PC-9 (cell line): ENCODE measurements at regions not wholly inside any gene's neighbourhood (a gene's known extent, or its start where the extent isn't known, plus 50 kb on each side); places are given as distances from the start of the nearest gene placed in this dataset.

Experiments used
- BruUV-seq: library from RNA; stranded (reverse); fragments of 400-500 nt; replicated peaks from 2 replicates; lab custom pipeline; 2021; lab: Mats Ljungman, UMichigan
- CTCF ChIA-PET: fragments of 300-600 bp; sonication (Branson Sonifier 250); formaldehyde crosslinking; loops from one replicate; lab custom pipeline; 2022; ENCODE audit warnings: antibody characterized with exemption; lab: Charles Lee
- POLR2A ChIA-PET: fragments of 300-600 bp; sonication (Branson Sonifier 250); formaldehyde crosslinking; loops from one replicate; lab custom pipeline; 2022; ENCODE audit warnings: antibody characterized with exemption; ENCODE audit not compliant: unreplicated experiment; lab: Charles Lee
- DNase-seq, 2 experiments: peaks; one replicate each; pipeline versions ENCODE4 v3.0.0 to v3.0.0-alpha.2; 2015 to 2022; ENCODE audit warnings: mixed read lengths in 1 of 2
- H2AFZ ChIP-seq: fragments of 200-600 bp; sonication (generic); 2 replicates; pipeline ENCODE4 v1.8.1; 2017; ENCODE audit warnings: antibody characterized with exemption
- H3F3A ChIP-seq: fragments of 200-600 bp; sonication (generic); 2 replicates; pipeline ENCODE4 v1.8.1; 2017; ENCODE audit warnings: antibody characterized with exemption, mild to moderate bottlenecking, low read depth; ENCODE audit not compliant: insufficient read depth
- H3K27ac ChIP-seq: fragments of 200-600 bp; sonication (generic); 2 replicates; pipeline ENCODE4 v1.6.1; 2016; ENCODE audit warnings: mixed run types
- H3K27me3 ChIP-seq: fragments of 200-600 bp; sonication (generic); 2 replicates; pipeline ENCODE4 v1.6.1; 2016; ENCODE audit warnings: low read depth, mixed run types; ENCODE audit not compliant: insufficient read depth
- H3K36me3 ChIP-seq: fragments of 200-600 bp; sonication (generic); 2 replicates; pipeline ENCODE4 v1.6.1; 2016; ENCODE audit warnings: low read depth, mixed run types
- H3K4me1 ChIP-seq: fragments of 200-600 bp; sonication (generic); replicated peaks from 2 replicates; pipeline ENCODE4 v1.6.1; 2016; ENCODE audit warnings: mixed run types; ENCODE audit not compliant: insufficient read depth
- H3K4me2 ChIP-seq: fragments of 200-600 bp; sonication (generic); 2 replicates; pipeline ENCODE4 v1.6.1; 2017; ENCODE audit warnings: mixed run types
- H3K4me3 ChIP-seq: fragments of 200-600 bp; sonication (generic); 2 replicates; pipeline ENCODE4 v1.6.1; 2016; ENCODE audit warnings: mixed run types
- H3K79me2 ChIP-seq: fragments of 200-600 bp; sonication (generic); 2 replicates; pipeline ENCODE4 v1.6.1; 2017; ENCODE audit warnings: low read depth, mixed run types
- H3K9me2 ChIP-seq: fragments of 200-600 bp; sonication (generic); 2 replicates; pipeline ENCODE4 v1.8.1; 2017; ENCODE audit warnings: mild to moderate bottlenecking; ENCODE audit not compliant: insufficient read depth
- H3K9me3 ChIP-seq: fragments of 200-600 bp; sonication (generic); 2 replicates; pipeline ENCODE4 v1.8.1; 2016; ENCODE audit warnings: low read depth; ENCODE audit not compliant: insufficient read depth
- H4K20me1 ChIP-seq: fragments of 200-600 bp; sonication (generic); 2 replicates; pipeline ENCODE4 v1.8.1; 2017; ENCODE audit not compliant: insufficient read depth
- EZH2 ChIP-seq: fragments of 200-600 bp; sonication (generic); IDR thresholded peaks from 2 replicates; pipeline ENCODE4 v1.8.0; 2017; ENCODE audit warnings: antibody characterized with exemption, low read depth
- intact Hi-C: fragments of 100-400 bp; cut with micrococcal nuclease; formaldehyde crosslinking; loops from one replicate; pipeline ENCODE4 v1.10.0; 2022; ENCODE audit not compliant: unreplicated experiment
- TF ChIP-seq, protein P1 (sequence below): fragments of 200-600 bp; sonication (generic); conservative IDR thresholded peaks from 2 replicates; pipeline ENCODE4 v1.6.1; 2017; ENCODE audit warnings: mixed run types, antibody characterized with exemption, mild to moderate bottlenecking, moderate library complexity

DNA sequence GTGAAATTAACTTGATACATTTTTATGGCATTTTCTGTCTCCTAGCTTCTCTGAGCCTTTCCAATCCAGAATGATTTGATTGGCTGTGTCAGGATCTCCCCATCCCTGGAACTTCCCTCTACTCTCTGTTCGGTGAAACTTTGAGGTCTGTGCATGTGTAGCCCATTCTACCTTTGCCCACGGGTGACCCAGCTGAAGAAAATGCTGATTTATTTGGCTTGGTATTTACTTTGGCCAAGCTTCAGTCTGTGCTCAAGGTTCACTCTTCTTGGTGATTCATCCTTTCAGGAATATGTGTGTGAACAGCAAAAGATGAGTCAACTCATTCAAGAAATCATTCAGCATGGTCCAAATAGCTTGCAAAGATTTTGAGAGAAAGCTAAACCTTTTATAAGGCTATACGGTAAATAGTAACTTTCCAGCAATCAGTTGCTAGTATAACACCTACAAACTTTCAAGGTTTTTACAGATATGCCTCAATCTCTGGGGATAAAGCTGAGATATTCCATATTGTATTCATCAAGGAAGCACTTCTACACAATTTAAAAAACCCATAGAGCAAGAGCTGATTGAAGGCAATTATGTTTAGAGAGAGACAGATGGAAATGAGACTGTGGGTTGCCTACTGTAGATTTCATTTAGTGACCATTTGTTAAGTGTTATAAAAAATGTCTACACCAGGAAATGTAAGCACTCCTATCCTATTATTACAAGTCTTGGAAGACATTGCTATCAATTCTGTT is 233.9 kb upstream of the CXXC4 start:
- H3K9me3 ChIP-seq = peaks cover 7% of the 10 kb centered on the region; the same call in 1 of the 2 replicates
- no peaks in the 10 kb centered on the region for H3K27me3 ChIP-seq
- peaks cover 19% of the 10 kb centered on the region for H3K4me1 ChIP-seq
- H2AFZ ChIP-seq = no peak overlapping the region
- H3K9me2 ChIP-seq = no peaks in the 10 kb centered on the region
- H4K20me1 ChIP-seq = no peaks in the 10 kb centered on the region
- intact Hi-C loops = no loop called here
- no TSS peak for BruUV-seq
- ChIA-PET CTCF (no interaction called here), POLR2A (interaction anchor here (0.6 kb wide), 1 partner anchor 329 kb away, joined by 6 read pairs; no protein-coding TSS in a partner anchor)
- H3K27ac ChIP-seq = peak overlapping the region; percentile 83
- H3K79me2 ChIP-seq = no peaks in the 10 kb centered on the region
- H3K36me3 ChIP-seq = no peaks in the 10 kb centered on the region
- DNase-seq = peak; percentile 38 to 90
- H3K4me2 ChIP-seq = peak overlapping the region; percentile 41
- no peaks in the 10 kb centered on the region for H3F3A ChIP-seq
- H3K4me3 ChIP-seq = peak overlapping the region; percentile 30; the same call in 1 of the 2 replicates
- TF ChIP-seq EZH2 = no peak
- TF ChIP-seq, protein P1, sequence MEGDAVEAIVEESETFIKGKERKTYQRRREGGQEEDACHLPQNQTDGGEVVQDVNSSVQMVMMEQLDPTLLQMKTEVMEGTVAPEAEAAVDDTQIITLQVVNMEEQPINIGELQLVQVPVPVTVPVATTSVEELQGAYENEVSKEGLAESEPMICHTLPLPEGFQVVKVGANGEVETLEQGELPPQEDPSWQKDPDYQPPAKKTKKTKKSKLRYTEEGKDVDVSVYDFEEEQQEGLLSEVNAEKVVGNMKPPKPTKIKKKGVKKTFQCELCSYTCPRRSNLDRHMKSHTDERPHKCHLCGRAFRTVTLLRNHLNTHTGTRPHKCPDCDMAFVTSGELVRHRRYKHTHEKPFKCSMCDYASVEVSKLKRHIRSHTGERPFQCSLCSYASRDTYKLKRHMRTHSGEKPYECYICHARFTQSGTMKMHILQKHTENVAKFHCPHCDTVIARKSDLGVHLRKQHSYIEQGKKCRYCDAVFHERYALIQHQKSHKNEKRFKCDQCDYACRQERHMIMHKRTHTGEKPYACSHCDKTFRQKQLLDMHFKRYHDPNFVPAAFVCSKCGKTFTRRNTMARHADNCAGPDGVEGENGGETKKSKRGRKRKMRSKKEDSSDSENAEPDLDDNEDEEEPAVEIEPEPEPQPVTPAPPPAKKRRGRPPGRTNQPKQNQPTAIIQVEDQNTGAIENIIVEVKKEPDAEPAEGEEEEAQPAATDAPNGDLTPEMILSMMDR = no peak

DNA sequence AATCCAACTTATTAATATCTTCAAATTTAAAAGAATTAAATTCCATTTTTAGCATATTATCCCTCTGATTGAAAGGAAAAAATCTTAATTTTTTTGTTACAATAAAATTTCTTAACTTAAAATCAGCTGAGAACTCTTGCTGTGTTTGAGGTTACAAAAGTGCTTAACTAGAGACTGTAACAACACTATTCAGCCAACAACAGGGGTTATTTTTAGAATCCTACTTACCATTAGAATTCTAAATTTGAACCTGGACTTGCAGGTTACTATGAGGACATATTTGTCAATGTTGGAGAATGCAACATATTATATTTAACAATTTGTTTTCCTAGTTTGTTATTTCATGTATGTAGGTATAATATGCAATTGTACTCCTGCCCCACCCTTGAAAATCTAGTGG is 238.1 kb upstream of the CXXC4 start:
- ChIA-PET CTCF (no interaction called here), POLR2A (no interaction called here)
- H3K9me3 ChIP-seq = peaks cover 7% of the 10 kb centered on the region; the same call in 1 of the 2 replicates
- no TSS peak for BruUV-seq
- H2AFZ ChIP-seq = no peak overlapping the region
- no peaks in the 10 kb centered on the region for H3K9me2 ChIP-seq
- no peaks in the 10 kb centered on the region for H3K79me2 ChIP-seq
- H3K27me3 ChIP-seq = no peaks in the 10 kb centered on the region
- no peaks in the 10 kb centered on the region for H3F3A ChIP-seq
- no peak overlapping the region for H3K4me3 ChIP-seq
- no peaks in the 10 kb centered on the region for H4K20me1 ChIP-seq
- TF ChIP-seq EZH2 = no peak
- TF ChIP-seq, protein P1 = no peak
- intact Hi-C loops = no loop called here
- H3K4me1 ChIP-seq = peaks cover 18% of the 10 kb centered on the region
- H3K4me2 ChIP-seq = no peak overlapping the region
- H3K36me3 ChIP-seq = no peaks in the 10 kb centered on the region
- H3K27ac ChIP-seq = no peak overlapping the region
- no peak for DNase-seq

DNA sequence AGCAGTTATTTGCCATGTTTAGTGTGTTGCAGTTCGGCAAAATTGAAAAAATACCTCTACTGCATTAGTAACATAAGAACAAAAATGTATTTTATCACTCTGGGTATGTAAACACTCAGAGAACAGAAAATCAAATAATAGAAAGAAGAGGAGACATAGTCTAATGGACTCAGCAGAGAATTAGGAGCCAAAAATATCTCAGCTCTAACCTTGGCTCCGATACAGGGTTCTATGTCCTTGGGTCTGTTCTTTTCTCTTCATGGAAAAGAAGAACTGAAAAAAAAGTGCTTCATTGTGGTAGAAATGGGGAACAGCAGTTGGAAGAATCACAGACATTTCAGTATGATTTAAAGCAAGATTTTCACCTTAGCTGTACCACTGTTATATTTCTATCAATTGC is 240.5 kb upstream of the CXXC4 start:
- Histone ChIP-seq H3K9me2 (no peaks in the 10 kb centered on the region), H3K9me3 (no peaks in the 10 kb centered on the region), H3K27me3 (no peaks in the 10 kb centered on the region), H3K27ac (no peak overlapping the region), H3K36me3 (no peaks in the 10 kb centered on the region), H3F3A (no peaks in the 10 kb centered on the region), H3K4me3 (no peak overlapping the region), H3K4me1 (no peaks in the 10 kb centered on the region), H3K4me2 (no peak overlapping the region), H3K79me2 (no peaks in the 10 kb centered on the region), H4K20me1 (no peaks in the 10 kb centered on the region), H2AFZ (no peak overlapping the region)
- POLR2A ChIA-PET = no interaction called here
- CTCF ChIA-PET = no interaction called here
- no peak for DNase-seq
- no peak for TF ChIP-seq EZH2
- TF ChIP-seq, protein P1 = no peak
- no TSS peak for BruUV-seq
- intact Hi-C loops = no loop called here
